ENCODE measurements at regions not wholly inside any gene's neighbourhood (a gene's known extent, or its start where the extent isn't known, plus 50 kb on each side); places are given as distances from the start of the nearest gene placed in this dataset.

- POLR2A ChIA-PET = no interaction called here
- CTCF ChIA-PET = interaction anchor here (0.7 to 1.2 kb wide), 2 partner anchors 22 to 431 kb away, joined by 3 to 8 read pairs; no protein-coding TSS in a partner anchor
- no peaks in the 10 kb centered on the region for H3K36me3 ChIP-seq (ENCODE audit: control insufficient read depth in 2 of 2, insufficient read depth in 1 of 2, low read length in 2 of 2)
- H3K27ac ChIP-seq (ENCODE audit: extremely low read depth, low read depth, low read length) = no peak overlapping the region
- no peaks in the 10 kb centered on the region for H3K9me3 ChIP-seq (ENCODE audit: control insufficient read depth, insufficient read depth, low read depth, low read length)
- TF ChIP-seq ZNF791 (tag by site-specific recombination; IDR thresholded peaks at IDR 0.05) = no peak
- no peak for TF ChIP-seq MZF1 (tag by site-specific recombination; IDR thresholded peaks at IDR 0.05; ENCODE audit: borderline replicate concordance)
- TF ChIP-seq ZBTB6 (tag by site-specific recombination; IDR thresholded peaks at IDR 0.05) = no peak
- no peak for TF ChIP-seq ZNF202 (tag by site-specific recombination; IDR thresholded peaks at IDR 0.05; ENCODE audit: borderline replicate concordance)
- TF ChIP-seq ZSCAN16 (tag by site-specific recombination; IDR thresholded peaks at IDR 0.05) = no peak
- TF ChIP-seq ZNF10 (tag by site-specific recombination; IDR thresholded peaks at IDR 0.05) = no peak
- TF ChIP-seq ZFHX2 (tag by site-specific recombination; conservative IDR thresholded peaks at IDR 0.05) = no peak
- no peak for TF ChIP-seq ZNF133 (tag by site-specific recombination; IDR thresholded peaks at IDR 0.05)
- no peak for TF ChIP-seq ZNF580 (tag by site-specific recombination; IDR thresholded peaks at IDR 0.05)
- TF ChIP-seq ZNF645 (tag by site-specific recombination; IDR thresholded peaks at IDR 0.05) = no peak
- no peak for TF ChIP-seq ZNF132 (tag by site-specific recombination; IDR thresholded peaks at IDR 0.05; ENCODE audit: borderline replicate concordance)
- TF ChIP-seq KLF17 (tag by site-specific recombination; IDR thresholded peaks at IDR 0.05) = no peak
- no peak for TF ChIP-seq ZNF423 (tag by site-specific recombination; IDR thresholded peaks at IDR 0.05)
- no peak for TF ChIP-seq ZFP69B (tag by site-specific recombination; IDR thresholded peaks at IDR 0.05)
- TF ChIP-seq ZNF398 (tag by site-specific recombination; IDR thresholded peaks at IDR 0.05) = no peak
- no peak for TF ChIP-seq ZNF544 (tag by site-specific recombination; IDR thresholded peaks at IDR 0.05)
- no peak for TF ChIP-seq ZNF530 (tag by site-specific recombination; IDR thresholded peaks at IDR 0.05; ENCODE audit: low read depth)
- no peak for TF ChIP-seq ZNF404 (tag by site-specific recombination; IDR thresholded peaks at IDR 0.05)
- no peak overlapping the region for H3K4me3 ChIP-seq (ENCODE audit: low read depth, low read length)
- H3K4me1 ChIP-seq (ENCODE audit: control insufficient read depth, insufficient read depth, low read length) = 0 out of 2 replicates have a peak, but pooled peaks cover 7% of the 10 kb centered on the region
These were observed 127.1 kb downstream of the TENT5C start for GRCh38 chr1:117732956-117733355.

DNA sequence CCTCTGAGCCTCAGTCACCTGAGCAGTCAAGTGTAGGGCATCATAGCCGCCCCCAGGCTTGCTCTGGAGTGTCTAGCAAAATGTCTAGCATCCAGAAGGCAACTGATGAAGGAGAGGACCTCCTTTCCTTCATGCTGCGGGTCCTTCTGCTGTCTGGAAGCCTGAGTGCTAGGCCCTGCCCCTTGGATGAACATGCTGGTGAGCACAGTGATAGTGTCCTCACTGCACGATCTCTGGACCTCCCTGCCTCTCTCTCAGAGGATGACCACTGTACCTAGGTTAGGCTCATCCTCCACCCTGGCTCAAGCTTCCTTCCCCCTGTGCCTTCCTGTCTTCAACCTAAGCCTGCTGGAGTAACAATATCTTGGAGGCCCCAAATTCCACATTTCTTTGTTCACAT, 128.6 kb downstream of the TENT5C start:
- Histone ChIP-seq H3K27ac (ENCODE audit: extremely low read depth, low read depth, low read length) (no peak overlapping the region), H3K9me3 (ENCODE audit: control insufficient read depth, insufficient read depth, low read depth, low read length) (no peaks in the 10 kb centered on the region), H3K4me3 (ENCODE audit: low read depth, low read length) (no peak overlapping the region), H3K4me1 (ENCODE audit: control insufficient read depth, insufficient read depth, low read length) (0 out of 2 replicates have a peak, but pooled peaks cover 7% of the 10 kb centered on the region), H3K36me3 (ENCODE audit: control insufficient read depth in 2 of 2, insufficient read depth in 1 of 2, low read length in 2 of 2) (no peaks in the 10 kb centered on the region)
- POLR2A ChIA-PET = no interaction called here
- CTCF ChIA-PET = interaction anchor here (1.6 kb wide), 1 partner anchor 19 kb away, joined by 3 read pairs; no protein-coding TSS in a partner anchor
- no peak for TF ChIP-seq BCL11A (tag by site-specific recombination; IDR thresholded peaks at IDR 0.05; ENCODE audit: low read depth)
- TF ChIP-seq IKZF3 (tag by site-specific recombination; IDR thresholded peaks at IDR 0.05) = no peak
- no peak for TF ChIP-seq ZNF610 (tag by site-specific recombination; IDR thresholded peaks at IDR 0.05; ENCODE audit: borderline replicate concordance)
- TF ChIP-seq SETDB1 (IDR thresholded peaks at IDR 0.05; ENCODE audit: insufficient read length, low read length) = no peak
- no peak for TF ChIP-seq ZNF558 (tag by site-specific recombination; IDR thresholded peaks at IDR 0.05)
- TF ChIP-seq, protein P1, sequence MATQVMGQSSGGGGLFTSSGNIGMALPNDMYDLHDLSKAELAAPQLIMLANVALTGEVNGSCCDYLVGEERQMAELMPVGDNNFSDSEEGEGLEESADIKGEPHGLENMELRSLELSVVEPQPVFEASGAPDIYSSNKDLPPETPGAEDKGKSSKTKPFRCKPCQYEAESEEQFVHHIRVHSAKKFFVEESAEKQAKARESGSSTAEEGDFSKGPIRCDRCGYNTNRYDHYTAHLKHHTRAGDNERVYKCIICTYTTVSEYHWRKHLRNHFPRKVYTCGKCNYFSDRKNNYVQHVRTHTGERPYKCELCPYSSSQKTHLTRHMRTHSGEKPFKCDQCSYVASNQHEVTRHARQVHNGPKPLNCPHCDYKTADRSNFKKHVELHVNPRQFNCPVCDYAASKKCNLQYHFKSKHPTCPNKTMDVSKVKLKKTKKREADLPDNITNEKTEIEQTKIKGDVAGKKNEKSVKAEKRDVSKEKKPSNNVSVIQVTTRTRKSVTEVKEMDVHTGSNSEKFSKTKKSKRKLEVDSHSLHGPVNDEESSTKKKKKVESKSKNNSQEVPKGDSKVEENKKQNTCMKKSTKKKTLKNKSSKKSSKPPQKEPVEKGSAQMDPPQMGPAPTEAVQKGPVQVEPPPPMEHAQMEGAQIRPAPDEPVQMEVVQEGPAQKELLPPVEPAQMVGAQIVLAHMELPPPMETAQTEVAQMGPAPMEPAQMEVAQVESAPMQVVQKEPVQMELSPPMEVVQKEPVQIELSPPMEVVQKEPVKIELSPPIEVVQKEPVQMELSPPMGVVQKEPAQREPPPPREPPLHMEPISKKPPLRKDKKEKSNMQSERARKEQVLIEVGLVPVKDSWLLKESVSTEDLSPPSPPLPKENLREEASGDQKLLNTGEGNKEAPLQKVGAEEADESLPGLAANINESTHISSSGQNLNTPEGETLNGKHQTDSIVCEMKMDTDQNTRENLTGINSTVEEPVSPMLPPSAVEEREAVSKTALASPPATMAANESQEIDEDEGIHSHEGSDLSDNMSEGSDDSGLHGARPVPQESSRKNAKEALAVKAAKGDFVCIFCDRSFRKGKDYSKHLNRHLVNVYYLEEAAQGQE (tag by site-specific recombination; IDR thresholded peaks at IDR 0.05) = no peak
- no peak for TF ChIP-seq ZNF398 (tag by site-specific recombination; IDR thresholded peaks at IDR 0.05)
- TF ChIP-seq ZNF394 (tag by site-specific recombination; IDR thresholded peaks at IDR 0.05; ENCODE audit: borderline replicate concordance) = no peak

Data from HEK293 (cell line).